ENCODE measurements at regions not wholly inside any gene's neighbourhood (a gene's known extent, or its start where the extent isn't known, plus 50 kb on each side); places are given as distances from the start of the nearest gene placed in this dataset.

DNA sequence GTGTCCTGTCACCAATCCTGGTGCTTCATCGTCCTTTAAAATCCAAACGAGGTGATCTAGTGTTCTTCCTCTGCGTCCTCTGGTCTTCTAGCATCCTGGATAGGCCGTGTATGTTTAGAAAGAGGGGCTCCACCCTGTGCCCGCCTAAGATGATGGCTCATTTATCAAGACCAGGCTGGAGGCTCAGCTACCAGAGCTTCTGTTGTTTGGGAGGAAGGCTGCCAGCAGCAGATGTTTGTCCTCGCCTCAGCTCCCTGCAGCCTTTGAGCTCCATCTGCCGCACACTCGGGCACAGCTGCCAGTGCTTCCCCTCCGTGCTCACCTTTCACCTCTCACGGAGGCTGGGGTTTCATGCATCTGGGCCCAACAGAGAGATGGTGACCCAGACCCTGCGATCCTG, 954.7 kb upstream of the RBFOX1 start:
- no peak for DNase-seq (ENCODE audit: low read depth)
- H3K4me3 ChIP-seq (ENCODE audit: low read length), result no peak overlapping the region
- TF ChIP-seq, protein P1, sequence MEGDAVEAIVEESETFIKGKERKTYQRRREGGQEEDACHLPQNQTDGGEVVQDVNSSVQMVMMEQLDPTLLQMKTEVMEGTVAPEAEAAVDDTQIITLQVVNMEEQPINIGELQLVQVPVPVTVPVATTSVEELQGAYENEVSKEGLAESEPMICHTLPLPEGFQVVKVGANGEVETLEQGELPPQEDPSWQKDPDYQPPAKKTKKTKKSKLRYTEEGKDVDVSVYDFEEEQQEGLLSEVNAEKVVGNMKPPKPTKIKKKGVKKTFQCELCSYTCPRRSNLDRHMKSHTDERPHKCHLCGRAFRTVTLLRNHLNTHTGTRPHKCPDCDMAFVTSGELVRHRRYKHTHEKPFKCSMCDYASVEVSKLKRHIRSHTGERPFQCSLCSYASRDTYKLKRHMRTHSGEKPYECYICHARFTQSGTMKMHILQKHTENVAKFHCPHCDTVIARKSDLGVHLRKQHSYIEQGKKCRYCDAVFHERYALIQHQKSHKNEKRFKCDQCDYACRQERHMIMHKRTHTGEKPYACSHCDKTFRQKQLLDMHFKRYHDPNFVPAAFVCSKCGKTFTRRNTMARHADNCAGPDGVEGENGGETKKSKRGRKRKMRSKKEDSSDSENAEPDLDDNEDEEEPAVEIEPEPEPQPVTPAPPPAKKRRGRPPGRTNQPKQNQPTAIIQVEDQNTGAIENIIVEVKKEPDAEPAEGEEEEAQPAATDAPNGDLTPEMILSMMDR (IDR thresholded peaks at IDR 0.05; ENCODE audit: insufficient read depth, low read depth, low read length, missing control alignments), result no peak

DNA sequence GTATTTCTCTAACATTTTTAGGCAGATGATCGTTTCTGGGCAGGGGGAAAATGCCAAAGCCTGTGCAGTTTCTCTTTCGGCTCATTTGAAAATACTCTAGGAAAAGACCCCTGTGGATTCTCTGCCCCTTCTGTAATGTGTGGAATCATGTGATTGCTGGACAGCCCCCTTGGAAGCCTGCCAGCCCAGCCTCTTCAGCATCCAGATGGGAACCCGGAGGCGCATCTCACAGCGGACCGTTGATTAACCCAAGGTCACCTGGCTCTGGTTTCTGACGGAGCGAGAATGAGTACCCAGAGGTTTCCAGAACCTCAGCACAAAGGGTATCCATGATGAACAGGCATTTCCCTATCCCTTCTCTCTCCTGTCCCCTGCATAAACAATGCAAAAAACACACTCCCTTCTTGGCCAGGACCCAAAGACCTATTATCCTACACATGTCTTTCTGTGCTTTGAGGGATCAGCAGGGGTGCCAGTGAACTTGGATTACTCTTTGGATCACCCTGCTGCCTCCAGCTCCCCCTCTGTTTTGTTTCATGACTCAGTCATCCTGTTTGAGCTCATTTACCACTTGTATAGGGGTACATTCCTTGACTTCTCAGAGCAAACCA, 957.1 kb upstream of the RBFOX1 start:
- TF ChIP-seq, protein P1 (IDR thresholded peaks at IDR 0.05; ENCODE audit: insufficient read depth, low read depth, low read length, missing control alignments), result no peak
- DNase-seq (ENCODE audit: low read depth), result no peak
- H3K4me3 ChIP-seq (ENCODE audit: low read length), result no peak overlapping the region

DNA sequence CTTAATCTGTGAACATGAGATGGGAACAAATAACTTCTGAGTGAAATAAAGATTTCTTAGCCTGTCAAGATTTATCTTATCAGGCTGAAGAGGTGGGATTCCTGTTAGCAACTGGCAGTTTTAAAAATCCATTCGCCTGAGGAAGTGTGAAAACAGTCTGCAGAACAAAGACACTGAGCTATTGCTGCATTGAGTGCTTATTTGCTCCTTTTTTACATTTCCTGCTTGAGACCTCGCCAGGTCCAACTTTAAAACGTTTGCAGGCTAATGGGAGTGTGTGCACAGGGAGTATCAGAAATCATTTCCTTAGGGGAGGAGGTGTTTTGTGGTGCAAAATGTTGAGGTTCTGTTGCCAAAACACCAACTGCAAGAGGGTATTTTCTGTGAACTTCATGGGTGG, 957.8 kb upstream of the RBFOX1 start:
- no peak for DNase-seq (ENCODE audit: low read depth)
- H3K4me3 ChIP-seq (ENCODE audit: low read length), result no peak overlapping the region
- TF ChIP-seq, protein P1 (IDR thresholded peaks at IDR 0.05; ENCODE audit: insufficient read depth, low read depth, low read length, missing control alignments), result no peak

DNA sequence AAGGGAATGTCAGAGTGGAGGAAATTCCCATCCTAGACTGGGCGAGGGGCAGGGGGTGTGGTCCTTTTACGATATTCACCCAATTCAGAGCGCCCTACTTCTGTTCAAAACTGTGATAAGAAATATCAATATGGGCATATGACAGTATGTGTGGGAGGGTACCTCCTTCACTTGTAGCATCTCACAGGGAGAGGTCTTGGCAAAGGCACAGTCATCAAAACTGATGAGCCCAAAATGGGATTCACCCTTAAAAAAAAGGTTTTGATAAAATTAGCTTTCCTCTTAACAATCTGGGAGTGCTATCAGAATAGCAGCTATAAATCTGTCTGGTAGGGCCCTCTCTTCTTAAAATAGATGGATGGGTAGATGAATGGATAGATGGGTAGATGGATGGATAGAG, 967.8 kb upstream of the RBFOX1 start:
- TF ChIP-seq, protein P1 (IDR thresholded peaks at IDR 0.05; ENCODE audit: insufficient read depth, low read depth, low read length, missing control alignments), result no peak
- no peak for DNase-seq (ENCODE audit: low read depth)
- H3K4me3 ChIP-seq (ENCODE audit: low read length), result no peak overlapping the region

DNA sequence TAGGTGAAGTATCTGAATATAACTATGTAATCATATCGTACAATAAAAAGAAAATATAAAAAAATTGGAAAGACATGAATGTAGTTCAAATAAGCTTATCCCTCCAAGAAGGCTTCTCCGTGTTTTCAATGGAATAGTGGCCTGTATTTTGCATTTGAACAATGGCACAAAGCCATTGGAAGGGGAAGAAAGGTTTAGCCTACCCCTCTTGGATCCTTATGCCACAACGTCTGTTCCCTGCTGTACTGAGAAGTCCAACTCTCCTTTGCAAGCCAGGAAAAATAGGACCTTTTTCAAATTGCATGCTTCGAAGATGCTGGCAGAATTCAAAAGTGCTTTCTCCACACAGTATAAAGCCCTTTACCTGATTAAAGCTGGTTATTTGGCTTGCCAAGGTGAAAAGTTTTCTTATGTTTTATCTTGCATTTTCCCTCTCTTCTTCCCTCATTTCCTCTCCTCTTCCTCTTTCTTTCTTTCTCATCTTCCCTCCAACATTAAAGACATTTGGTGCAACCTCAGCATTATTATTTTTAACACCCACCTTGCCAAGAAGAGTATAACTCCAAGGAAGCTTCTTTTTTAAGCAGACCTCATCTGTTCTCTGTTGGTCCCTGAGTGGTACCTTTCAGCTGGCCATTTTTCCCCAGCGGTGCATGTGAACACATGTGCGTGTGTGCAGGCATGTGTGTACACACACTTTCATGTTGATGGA, 968.6 kb upstream of the RBFOX1 start:
- DNase-seq (ENCODE audit: low read depth), result no peak
- TF ChIP-seq, protein P1 (IDR thresholded peaks at IDR 0.05; ENCODE audit: insufficient read depth, low read depth, low read length, missing control alignments), result no peak
- no peak overlapping the region for H3K4me3 ChIP-seq (ENCODE audit: low read length)

DNA sequence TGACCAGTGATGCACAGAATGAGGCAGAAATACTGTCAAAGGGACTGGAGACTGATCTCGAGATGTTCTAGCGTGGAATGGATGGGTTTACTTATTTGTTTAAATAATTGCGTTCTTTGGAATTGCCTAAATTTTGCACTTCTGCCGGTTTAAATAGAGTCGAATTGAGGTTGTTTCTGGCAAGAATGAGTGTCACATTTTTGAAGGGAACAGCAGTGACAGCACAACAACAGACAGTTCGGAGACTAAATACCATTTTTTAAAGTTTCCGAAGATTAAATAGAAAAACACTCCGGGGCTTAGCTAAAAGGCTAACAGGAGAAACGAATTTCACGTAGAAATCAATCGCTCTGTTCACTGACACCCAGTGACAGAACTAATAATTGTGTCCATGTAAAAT, 969.2 kb upstream of the RBFOX1 start:
- TF ChIP-seq, protein P1 (IDR thresholded peaks at IDR 0.05; ENCODE audit: insufficient read depth, low read depth, low read length, missing control alignments), result no peak
- no peak overlapping the region for H3K4me3 ChIP-seq (ENCODE audit: low read length)
- DNase-seq (ENCODE audit: low read depth), result no peak

DNA sequence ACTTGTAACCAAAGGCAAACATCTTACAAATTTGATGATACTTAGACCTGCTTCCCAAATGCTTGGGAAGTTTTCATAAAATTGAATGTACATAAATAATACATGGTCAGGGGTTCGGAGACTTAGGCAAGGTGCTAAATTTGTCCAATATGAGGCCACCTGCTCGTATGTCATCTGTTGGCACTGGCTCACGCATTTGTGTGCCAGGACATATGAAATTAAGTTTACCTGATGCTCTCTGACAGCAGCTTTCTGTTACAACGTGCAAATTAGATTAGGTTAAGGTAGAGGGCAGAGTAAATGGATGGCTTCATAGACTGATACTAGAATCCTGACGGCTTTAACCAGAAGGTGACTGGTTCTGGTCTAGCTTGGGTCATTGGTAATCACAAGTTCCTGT, 970.3 kb upstream of the RBFOX1 start:
- TF ChIP-seq, protein P1 (IDR thresholded peaks at IDR 0.05; ENCODE audit: insufficient read depth, low read depth, low read length, missing control alignments), result no peak
- H3K4me3 ChIP-seq (ENCODE audit: low read length), result no peak overlapping the region
- DNase-seq (ENCODE audit: low read depth), result no peak

Measured in epithelial cell of esophagus (primary cell).